ENCODE measurements at regions not wholly inside any gene's neighbourhood (a gene's known extent, or its start where the extent isn't known, plus 50 kb on each side); places are given as distances from the start of the nearest gene placed in this dataset.

DNA sequence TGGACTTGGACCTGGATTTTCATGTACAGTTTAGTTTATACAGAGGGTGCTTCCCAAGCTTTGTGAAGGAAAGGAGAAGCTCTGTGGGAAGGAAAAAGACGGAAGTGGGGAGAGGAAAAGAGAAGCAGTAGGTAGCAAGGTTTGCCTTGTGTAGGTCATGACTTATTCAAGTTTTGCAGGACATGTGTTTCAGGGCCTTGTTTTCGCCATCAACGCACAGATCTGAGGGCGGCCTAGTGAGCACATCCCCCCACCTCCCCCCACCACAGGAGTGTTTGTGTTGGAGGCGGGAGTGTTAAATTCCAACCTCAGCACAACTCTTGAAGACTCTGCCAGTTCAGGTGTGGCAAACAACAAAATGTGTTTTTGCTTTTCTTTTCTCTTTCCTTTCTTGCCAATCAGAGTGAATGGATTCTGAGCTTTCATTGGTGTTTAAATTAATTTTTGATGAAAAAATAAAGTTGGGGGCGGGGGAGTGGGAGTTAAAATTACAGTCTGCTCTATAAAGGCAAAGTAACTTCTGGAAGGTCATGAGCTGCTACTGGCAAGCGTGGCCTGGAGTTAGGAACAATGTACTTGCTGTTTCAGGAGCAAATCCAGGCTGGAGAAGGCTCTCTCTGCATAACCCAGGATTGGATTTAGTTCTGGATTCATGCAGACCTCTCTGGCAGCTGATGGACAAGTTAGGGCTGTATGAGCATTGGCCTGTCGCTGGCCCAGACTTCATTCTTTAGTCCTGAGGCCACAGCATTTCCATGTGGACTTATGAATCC is 338.5 kb downstream of the CD83 start:
- ChIA-PET CTCF (no interaction called here), POLR2A (no interaction called here), RAD21 (ENCODE audit: low non-redundant PET in 1 of 2, low total read pairs in 2 of 2, uncharacterized antibody in 2 of 2, unreplicated experiment in 2 of 2) (no interaction called here)
- H3K79me2 ChIP-seq (ENCODE audit: insufficient read depth, low read length), result no peaks in the 10 kb centered on the region
- no peaks in the 10 kb centered on the region for H3K27me3 ChIP-seq (ENCODE audit: insufficient read depth, low read length)
- no peaks in the 10 kb centered on the region for H3K9me2 ChIP-seq (ENCODE audit: insufficient read depth)
- no peaks in the 10 kb centered on the region for H4K20me1 ChIP-seq (ENCODE audit: insufficient read depth)
- no peak for TF ChIP-seq POLR2AphosphoS5 (IDR thresholded peaks at IDR 0.05; ENCODE audit: low read depth, low read length)
- H3K27ac ChIP-seq (ENCODE audit: low read depth, low read length), result no peak overlapping the region
- H2AFZ ChIP-seq (ENCODE audit: low read depth, low read length, poor library complexity, severe bottlenecking), result no peak overlapping the region
- intact Hi-C loops (cut with micrococcal nuclease), result no loop called here
- BruUV-seq (replicated peaks), result no TSS peak
- no peak overlapping the region for H3K4me3 ChIP-seq (replicated peaks in 1 of 2; ENCODE audit: low read depth in 1 of 2, low read length in 2 of 2)
- H3K9ac ChIP-seq (ENCODE audit: low read length), result no peak overlapping the region
- no peaks in the 10 kb centered on the region for H3K9me3 ChIP-seq (ENCODE audit: control insufficient read depth in 1 of 2, insufficient read depth in 1 of 2, low read depth in 1 of 2, low read length in 2 of 2)
- DNase-seq (ENCODE audit: low read depth, low spot score), result no peak
- ATAC-seq, result no peak
- no peaks in the 10 kb centered on the region for H3K4me1 ChIP-seq (ENCODE audit: control insufficient read depth in 1 of 2, insufficient read depth in 2 of 2, low read length in 2 of 2)
- no peaks in the 10 kb centered on the region for H3K36me3 ChIP-seq (ENCODE audit: control insufficient read depth in 1 of 2, insufficient read depth in 2 of 2, low read length in 2 of 2)
- H3K4me2 ChIP-seq (ENCODE audit: low read length), result no peak overlapping the region

DNA sequence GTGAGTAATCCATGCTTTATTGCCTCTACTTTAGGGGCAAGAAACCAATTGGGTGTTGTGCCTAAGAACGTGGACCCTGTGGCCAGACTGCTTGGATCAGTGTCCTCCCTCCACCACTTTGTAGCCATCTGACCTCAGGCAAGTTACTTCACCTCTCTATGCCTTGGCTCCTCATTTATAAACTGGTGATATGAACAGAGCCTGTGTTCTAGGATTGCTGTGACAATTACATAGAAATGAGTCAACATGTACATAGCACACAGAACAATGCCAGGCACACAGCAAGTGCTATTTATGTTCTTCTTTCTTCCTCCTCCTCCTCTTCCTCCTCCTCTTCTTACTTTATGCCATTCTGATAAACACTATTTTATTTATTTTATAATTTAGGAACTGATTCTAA is 339.4 kb downstream of the CD83 start:
- Histone ChIP-seq H3K4me1 (ENCODE audit: control insufficient read depth in 1 of 2, insufficient read depth in 2 of 2, low read length in 2 of 2) (no peaks in the 10 kb centered on the region), H3K4me3 (replicated peaks in 1 of 2; ENCODE audit: low read depth in 1 of 2, low read length in 2 of 2) (no peak overlapping the region), H3K27ac (ENCODE audit: low read depth, low read length) (no peak overlapping the region), H3K4me2 (ENCODE audit: low read length) (no peak overlapping the region), H3K9ac (ENCODE audit: low read length) (no peak overlapping the region), H3K9me3 (ENCODE audit: control insufficient read depth in 1 of 2, insufficient read depth in 1 of 2, low read depth in 1 of 2, low read length in 2 of 2) (no peaks in the 10 kb centered on the region), H3K79me2 (ENCODE audit: insufficient read depth, low read length) (no peaks in the 10 kb centered on the region), H3K36me3 (ENCODE audit: control insufficient read depth in 1 of 2, insufficient read depth in 2 of 2, low read length in 2 of 2) (no peaks in the 10 kb centered on the region), H3K9me2 (ENCODE audit: insufficient read depth) (no peaks in the 10 kb centered on the region), H3K27me3 (ENCODE audit: insufficient read depth, low read length) (no peaks in the 10 kb centered on the region), H2AFZ (ENCODE audit: low read depth, low read length, poor library complexity, severe bottlenecking) (no peak overlapping the region), H4K20me1 (ENCODE audit: insufficient read depth) (no peaks in the 10 kb centered on the region)
- ChIA-PET POLR2A (no interaction called here), RAD21 (ENCODE audit: low non-redundant PET in 1 of 2, low total read pairs in 2 of 2, uncharacterized antibody in 2 of 2, unreplicated experiment in 2 of 2) (no interaction called here), CTCF (no interaction called here)
- TF ChIP-seq POLR2AphosphoS5 (IDR thresholded peaks at IDR 0.05; ENCODE audit: low read depth, low read length) (no peak), JUND (IDR thresholded peaks at IDR 0.05) (no peak), SRF (IDR thresholded peaks at IDR 0.05; ENCODE audit: low read depth) (no peak), FOSL1 (IDR thresholded peaks at IDR 0.05; ENCODE audit: low read depth) (no peak), ZFX (IDR thresholded peaks at IDR 0.05) (no peak)
- TF ChIP-seq, protein P1, sequence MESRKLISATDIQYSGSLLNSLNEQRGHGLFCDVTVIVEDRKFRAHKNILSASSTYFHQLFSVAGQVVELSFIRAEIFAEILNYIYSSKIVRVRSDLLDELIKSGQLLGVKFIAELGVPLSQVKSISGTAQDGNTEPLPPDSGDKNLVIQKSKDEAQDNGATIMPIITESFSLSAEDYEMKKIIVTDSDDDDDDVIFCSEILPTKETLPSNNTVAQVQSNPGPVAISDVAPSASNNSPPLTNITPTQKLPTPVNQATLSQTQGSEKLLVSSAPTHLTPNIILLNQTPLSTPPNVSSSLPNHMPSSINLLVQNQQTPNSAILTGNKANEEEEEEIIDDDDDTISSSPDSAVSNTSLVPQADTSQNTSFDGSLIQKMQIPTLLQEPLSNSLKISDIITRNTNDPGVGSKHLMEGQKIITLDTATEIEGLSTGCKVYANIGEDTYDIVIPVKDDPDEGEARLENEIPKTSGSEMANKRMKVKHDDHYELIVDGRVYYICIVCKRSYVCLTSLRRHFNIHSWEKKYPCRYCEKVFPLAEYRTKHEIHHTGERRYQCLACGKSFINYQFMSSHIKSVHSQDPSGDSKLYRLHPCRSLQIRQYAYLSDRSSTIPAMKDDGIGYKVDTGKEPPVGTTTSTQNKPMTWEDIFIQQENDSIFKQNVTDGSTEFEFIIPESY (IDR thresholded peaks at IDR 0.05; ENCODE audit: extremely low read depth, insufficient replicate concordance, low read length), result no peak
- TF ChIP-seq, protein P2, sequence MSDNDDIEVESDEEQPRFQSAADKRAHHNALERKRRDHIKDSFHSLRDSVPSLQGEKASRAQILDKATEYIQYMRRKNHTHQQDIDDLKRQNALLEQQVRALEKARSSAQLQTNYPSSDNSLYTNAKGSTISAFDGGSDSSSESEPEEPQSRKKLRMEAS (IDR thresholded peaks at IDR 0.05), result no peak
- BruUV-seq (replicated peaks), result no TSS peak
- ATAC-seq, result no peak
- intact Hi-C loops (cut with micrococcal nuclease), result no loop called here
- no peak for DNase-seq (ENCODE audit: low read depth, low spot score)

Data from HCT116 (cell line).